ENCODE measurements at regions not wholly inside any gene's neighbourhood (a gene's known extent, or its start where the extent isn't known, plus 50 kb on each side); places are given as distances from the start of the nearest gene placed in this dataset.
"Not testable (repeated sequence)": the region's sequence is repeated elsewhere in the genome, so short reads cannot be mapped to it uniquely, and the experiment has no call there.

- Histone ChIP-seq H3K9me3 (ENCODE audit: control insufficient read depth, insufficient read depth, low read length) (no peaks in the 10 kb centered on the region), H3K4me3 (ENCODE audit: low read depth, low read length) (no peak overlapping the region), H3K4me1 (ENCODE audit: control insufficient read depth, insufficient read depth, low read length) (no peaks in the 10 kb centered on the region), H3K36me3 (ENCODE audit: control insufficient read depth, insufficient read depth, low read length) (no peaks in the 10 kb centered on the region), H3K27me3 (ENCODE audit: control insufficient read depth, insufficient read depth, low read length) (no peaks in the 10 kb centered on the region), H3K27ac (ENCODE audit: low read depth, low read length) (no peak overlapping the region)
- WGBS (ENCODE audit: insufficient coverage) = 91% methylated on average over 3 of the region's 4 CpGs
- DNase-seq (ENCODE audit: low read depth in 4 of 6, low spot score in 6 of 6) = no peak
These were observed 330.3 kb downstream of the SHQ1 start for GRCh38 chr3:72517921-72518424.

DNA sequence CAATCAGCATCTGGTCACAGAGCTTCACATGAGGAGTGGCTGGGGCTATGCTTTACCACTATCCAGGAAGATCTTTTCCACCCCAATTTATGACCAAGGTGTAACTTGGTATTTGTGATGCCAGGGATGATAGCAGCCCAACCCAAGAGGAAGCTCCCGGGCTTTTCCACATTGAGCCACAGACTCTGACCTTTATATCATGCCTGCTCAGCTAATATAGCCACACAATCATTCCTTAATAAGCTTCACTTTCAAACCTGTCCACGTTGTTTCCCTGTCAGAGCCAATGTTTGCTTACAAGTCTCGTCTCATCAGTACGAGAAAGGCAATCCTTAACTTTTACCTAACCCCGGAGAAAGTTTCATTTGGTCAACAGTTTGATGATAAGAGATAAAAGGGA, 330.9 kb downstream of the SHQ1 start:
- DNase-seq (ENCODE audit: low read depth in 4 of 6, low spot score in 6 of 6) = no peak
- Histone ChIP-seq H3K36me3 (ENCODE audit: control insufficient read depth, insufficient read depth, low read length) (no peaks in the 10 kb centered on the region), H3K27me3 (ENCODE audit: control insufficient read depth, insufficient read depth, low read length) (no peaks in the 10 kb centered on the region), H3K9me3 (ENCODE audit: control insufficient read depth, insufficient read depth, low read length) (no peaks in the 10 kb centered on the region), H3K4me3 (ENCODE audit: low read depth, low read length) (no peak overlapping the region), H3K4me1 (ENCODE audit: control insufficient read depth, insufficient read depth, low read length) (no peaks in the 10 kb centered on the region), H3K27ac (ENCODE audit: low read depth, low read length) (no peak overlapping the region)
- WGBS (ENCODE audit: insufficient coverage) = 100% methylated on average over 1 of the region's 5 CpGs

GRCh38 chr3:72516361-72516760, 331.9 kb downstream of the SHQ1 start:
- WGBS (ENCODE audit: insufficient coverage) = no CpG with 5 or more reads among the region's 2 CpGs

DNA sequence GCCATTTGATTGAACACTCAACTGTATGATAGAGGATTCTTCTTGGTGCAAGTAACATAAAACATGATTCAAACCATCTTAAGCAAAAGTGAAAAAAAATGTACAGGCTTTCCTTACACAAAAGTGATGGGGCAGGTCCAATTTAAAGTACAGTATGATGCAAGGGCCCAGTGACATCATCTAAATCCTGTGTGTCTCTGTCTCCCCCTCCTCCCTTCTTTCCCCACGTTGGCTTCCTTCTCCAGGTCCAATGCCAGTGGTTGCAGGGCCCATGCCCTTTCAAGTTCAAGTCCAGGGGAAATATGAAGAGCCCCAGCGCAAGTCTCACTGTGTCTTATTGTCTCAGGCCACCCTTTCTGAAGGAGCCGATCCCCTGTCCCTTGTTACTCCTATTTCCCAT, 332.3 kb downstream of the SHQ1 start:
- Histone ChIP-seq H3K36me3 (ENCODE audit: control insufficient read depth, insufficient read depth, low read length) (no peaks in the 10 kb centered on the region), H3K9me3 (ENCODE audit: control insufficient read depth, insufficient read depth, low read length) (no peaks in the 10 kb centered on the region), H3K27me3 (ENCODE audit: control insufficient read depth, insufficient read depth, low read length) (no peaks in the 10 kb centered on the region), H3K4me1 (ENCODE audit: control insufficient read depth, insufficient read depth, low read length) (no peaks in the 10 kb centered on the region), H3K27ac (ENCODE audit: low read depth, low read length) (no peak overlapping the region), H3K4me3 (ENCODE audit: low read depth, low read length) (no peak overlapping the region)
- no peak for DNase-seq (ENCODE audit: low read depth in 4 of 6, low spot score in 6 of 6)
- 83% methylated on average over 2 of the region's 3 CpGs for WGBS (ENCODE audit: insufficient coverage)

More at GRCh38 chr3:72516361-72516760, 331.9 kb downstream of the SHQ1 start:
- H3K4me3 ChIP-seq (ENCODE audit: low read depth, low read length) = no peak overlapping the region
- no peaks in the 10 kb centered on the region for H3K36me3 ChIP-seq (ENCODE audit: control insufficient read depth, insufficient read depth, low read length)
- no peak overlapping the region for H3K27ac ChIP-seq (ENCODE audit: low read depth, low read length)
- DNase-seq (ENCODE audit: low read depth in 4 of 6, low spot score in 6 of 6) = no peak
- H3K4me1 ChIP-seq (ENCODE audit: control insufficient read depth, insufficient read depth, low read length) = no peaks in the 10 kb centered on the region
- H3K27me3 ChIP-seq (ENCODE audit: control insufficient read depth, insufficient read depth, low read length) = no peaks in the 10 kb centered on the region
- H3K9me3 ChIP-seq (ENCODE audit: control insufficient read depth, insufficient read depth, low read length) = no peaks in the 10 kb centered on the region

DNA sequence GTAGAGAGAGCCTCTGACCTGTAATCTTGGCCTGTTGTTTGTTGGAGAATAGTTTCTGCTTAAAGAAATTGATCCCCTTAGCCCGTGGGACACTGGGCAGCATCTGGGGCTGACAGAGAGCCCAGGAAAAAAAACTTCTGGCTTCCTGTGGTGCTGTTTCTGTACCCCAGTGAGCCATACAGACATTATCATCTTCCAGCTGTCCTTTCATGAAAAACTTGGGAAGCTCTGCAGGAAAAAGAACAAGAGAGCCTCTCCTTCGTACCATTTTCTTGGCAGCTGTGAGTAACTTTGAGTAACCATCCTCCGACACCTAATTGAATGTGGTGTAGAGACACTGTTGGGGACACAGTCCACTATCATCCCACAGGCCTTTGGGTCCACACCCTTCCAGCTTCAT, 333.0 kb downstream of the SHQ1 start:
- 33% methylated on average over 1 of the region's 3 CpGs for WGBS (ENCODE audit: insufficient coverage)
- Histone ChIP-seq H3K27me3 (ENCODE audit: control insufficient read depth, insufficient read depth, low read length) (no peaks in the 10 kb centered on the region), H3K9me3 (ENCODE audit: control insufficient read depth, insufficient read depth, low read length) (no peaks in the 10 kb centered on the region), H3K27ac (ENCODE audit: low read depth, low read length) (no peak overlapping the region), H3K4me1 (ENCODE audit: control insufficient read depth, insufficient read depth, low read length) (no peaks in the 10 kb centered on the region), H3K36me3 (ENCODE audit: control insufficient read depth, insufficient read depth, low read length) (no peaks in the 10 kb centered on the region), H3K4me3 (ENCODE audit: low read depth, low read length) (no peak overlapping the region)
- no peak for DNase-seq (ENCODE audit: low read depth in 4 of 6, low spot score in 6 of 6)

DNA sequence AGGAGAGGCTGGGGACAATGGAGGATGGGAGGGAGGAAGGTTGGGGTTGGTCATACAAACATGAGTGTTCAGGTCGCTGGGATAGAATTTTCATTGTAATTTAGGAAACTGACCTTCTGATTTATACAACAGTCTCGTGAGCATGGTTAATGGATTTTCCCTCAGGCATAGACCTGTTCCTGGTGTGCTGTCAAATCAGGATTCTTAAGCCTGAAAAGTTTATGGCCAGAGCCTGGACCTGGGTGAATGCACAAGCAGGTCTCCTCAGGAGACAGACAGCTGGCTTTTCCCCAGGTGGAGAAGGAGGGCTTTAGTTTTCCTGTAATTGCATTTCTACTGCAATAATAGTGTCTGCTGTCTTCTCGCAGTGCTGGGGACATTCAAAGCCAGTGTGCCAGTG, 338.0 kb downstream of the SHQ1 start:
- no peaks in the 10 kb centered on the region for H3K27me3 ChIP-seq (ENCODE audit: control insufficient read depth, insufficient read depth, low read length)

GRCh38 chr3:72505539-72506405, 342.5 kb downstream of the SHQ1 start:
- Histone ChIP-seq H3K27ac (ENCODE audit: low read depth, low read length) (no peak overlapping the region), H3K9me3 (ENCODE audit: control insufficient read depth, insufficient read depth, low read length) (no peaks in the 10 kb centered on the region), H3K4me1 (ENCODE audit: control insufficient read depth, insufficient read depth, low read length) (no peaks in the 10 kb centered on the region), H3K36me3 (ENCODE audit: control insufficient read depth, insufficient read depth, low read length) (no peaks in the 10 kb centered on the region), H3K27me3 (ENCODE audit: control insufficient read depth, insufficient read depth, low read length) (no peaks in the 10 kb centered on the region), H3K4me3 (ENCODE audit: low read depth, low read length) (no peak overlapping the region)
- 73% methylated on average over 4 of the region's 6 CpGs for WGBS (ENCODE audit: insufficient coverage)
- no peak for DNase-seq (ENCODE audit: low read depth in 4 of 6, low spot score in 6 of 6)

More for the DNA sequence above, 338.0 kb downstream of the SHQ1 start:
- H3K27ac ChIP-seq (ENCODE audit: low read depth, low read length) = no peak overlapping the region
- no peaks in the 10 kb centered on the region for H3K9me3 ChIP-seq (ENCODE audit: control insufficient read depth, insufficient read depth, low read length)
- 0% methylated on average over 1 of the region's 3 CpGs for WGBS (ENCODE audit: insufficient coverage)
- no peak for DNase-seq (ENCODE audit: low read depth in 4 of 6, low spot score in 6 of 6)
- no peaks in the 10 kb centered on the region for H3K4me1 ChIP-seq (ENCODE audit: control insufficient read depth, insufficient read depth, low read length)
- H3K36me3 ChIP-seq (ENCODE audit: control insufficient read depth, insufficient read depth, low read length) = no peaks in the 10 kb centered on the region
- H3K4me3 ChIP-seq (ENCODE audit: low read depth, low read length) = no peak overlapping the region

- not testable (repeated sequence) for DNase-seq (ENCODE audit: low read depth in 4 of 6, low spot score in 6 of 6); H3K4me3 ChIP-seq (ENCODE audit: low read depth, low read length)
- 100% methylated on average over 2 of the region's 7 CpGs for WGBS (ENCODE audit: insufficient coverage)
These were observed 350.7 kb downstream of the SHQ1 start for GRCh38 chr3:72497501-72497900.

GRCh38 chr3:72496051-72496670, 352.1 kb downstream of the SHQ1 start:
- DNase-seq (ENCODE audit: low read depth in 4 of 6, low spot score in 6 of 6) = peak in 3 of 6 donors; percentile 7 to 85 (median 26)
- no peaks in the 10 kb centered on the region for H3K9me3 ChIP-seq (ENCODE audit: control insufficient read depth, insufficient read depth, low read length)
- no peak overlapping the region for H3K4me3 ChIP-seq (ENCODE audit: low read depth, low read length)
- peaks cover 3% of the 10 kb centered on the region for H3K4me1 ChIP-seq (ENCODE audit: control insufficient read depth, insufficient read depth, low read length)
- H3K27ac ChIP-seq (ENCODE audit: low read depth, low read length) = no peak overlapping the region
- no peaks in the 10 kb centered on the region for H3K36me3 ChIP-seq (ENCODE audit: control insufficient read depth, insufficient read depth, low read length)
- whole genome bisulfite sequencing (ENCODE audit: insufficient coverage) = 66% methylated on average over 2 of the region's 4 CpGs
- no peaks in the 10 kb centered on the region for H3K27me3 ChIP-seq (ENCODE audit: control insufficient read depth, insufficient read depth, low read length)

More at GRCh38 chr3:72497501-72497900, 350.7 kb downstream of the SHQ1 start:
- not testable (repeated sequence) for H3K9me3 ChIP-seq (ENCODE audit: control insufficient read depth, insufficient read depth, low read length); H3K36me3 ChIP-seq (ENCODE audit: control insufficient read depth, insufficient read depth, low read length); H3K27me3 ChIP-seq (ENCODE audit: control insufficient read depth, insufficient read depth, low read length); H3K4me1 ChIP-seq (ENCODE audit: control insufficient read depth, insufficient read depth, low read length); H3K27ac ChIP-seq (ENCODE audit: low read depth, low read length)
